ENCODE measurements at regions not wholly inside any gene's neighbourhood (a gene's known extent, or its start where the extent isn't known, plus 50 kb on each side); places are given as distances from the start of the nearest gene placed in this dataset.

DNA sequence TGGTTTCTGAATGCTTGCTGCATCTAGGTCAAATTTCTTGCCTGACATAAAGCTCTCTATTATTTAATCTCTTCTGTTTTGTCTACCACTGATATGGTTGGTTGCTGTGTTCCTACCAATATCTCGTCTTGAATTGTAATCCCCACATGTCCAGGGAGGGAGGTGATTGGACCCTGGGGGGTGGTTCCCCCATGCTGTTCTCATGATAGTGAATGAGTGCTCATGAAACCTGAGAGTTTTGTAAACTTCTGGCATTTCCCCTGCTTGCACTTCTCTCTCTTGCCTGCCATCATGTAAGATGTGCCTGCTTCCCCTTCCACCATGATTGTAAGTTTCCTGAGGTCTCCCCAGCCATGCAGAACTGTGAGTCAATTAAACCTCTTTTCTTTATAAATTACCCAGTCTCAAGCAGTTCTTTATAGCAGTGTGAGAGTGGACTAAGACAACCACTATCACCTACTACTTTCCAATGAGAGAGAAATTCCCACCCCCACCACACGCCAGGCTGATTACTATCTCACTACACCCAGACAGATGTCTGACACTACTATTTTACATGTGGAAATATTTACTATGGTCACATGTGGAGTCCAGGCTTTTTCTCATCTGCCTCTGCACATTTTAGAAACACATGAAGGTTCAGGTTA, 69.2 kb upstream of the ATP2B1 start:
- Histone ChIP-seq H3K4me1 (ENCODE audit: control insufficient read depth, low read depth, low read length) (no peaks in the 10 kb centered on the region), H3K4me2 (ENCODE audit: low read length) (no peak overlapping the region), H3K4me3 (ENCODE audit: low read length) (no peak overlapping the region), H4K5ac (ENCODE audit: low read length) (no peak overlapping the region), H2BK15ac (replicated peaks; ENCODE audit: low read depth) (no peak overlapping the region), H3K18ac (ENCODE audit: low read length) (no peak overlapping the region), H3K27me3 (ENCODE audit: insufficient read depth, low read length, poor library complexity) (no peaks in the 10 kb centered on the region), H3K36me3 (ENCODE audit: control insufficient read depth, insufficient read depth, low read length) (no peaks in the 10 kb centered on the region), H3K4ac (ENCODE audit: low read depth, low read length) (no peak overlapping the region), H2AK5ac (ENCODE audit: low read length) (no peak overlapping the region), H3K56ac (ENCODE audit: low read length) (no peak overlapping the region), H2BK5ac (ENCODE audit: low read length) (no peak overlapping the region), H3K27ac (ENCODE audit: low read depth, low read length) (no peak overlapping the region), H3K9ac (ENCODE audit: low read length) (no peak overlapping the region), H3K23ac (ENCODE audit: low read length) (no peak overlapping the region), H4K8ac (ENCODE audit: low read depth, low read length) (no peak overlapping the region), H3K79me1 (ENCODE audit: low read length) (no peaks in the 10 kb centered on the region), H3K79me2 (ENCODE audit: control insufficient read depth, insufficient read depth, low read length) (no peaks in the 10 kb centered on the region), H2BK120ac (ENCODE audit: low read depth, low read length) (no peak overlapping the region)
- DNase-seq = peak; percentile 67
- no CpG with 5 or more reads among the region's 2 CpGs for WGBS (ENCODE audit: extremely low coverage, insufficient coverage, low lambda C conversion rate)

- H2BK5ac ChIP-seq (ENCODE audit: low read length) = no peak overlapping the region
- no peak overlapping the region for H3K56ac ChIP-seq (ENCODE audit: low read length)
- no peak overlapping the region for H3K18ac ChIP-seq (ENCODE audit: low read length)
- no peak overlapping the region for H3K9ac ChIP-seq (ENCODE audit: low read length)
- no peak overlapping the region for H3K27ac ChIP-seq (ENCODE audit: low read depth, low read length)
- H2BK120ac ChIP-seq (ENCODE audit: low read depth, low read length) = no peak overlapping the region
- no peak overlapping the region for H3K4ac ChIP-seq (ENCODE audit: low read depth, low read length)
- no peak overlapping the region for H2BK15ac ChIP-seq (replicated peaks; ENCODE audit: low read depth)
- no peak overlapping the region for H2AK5ac ChIP-seq (ENCODE audit: low read length)
- WGBS (ENCODE audit: extremely low coverage, insufficient coverage, low lambda C conversion rate) = no CpG with 5 or more reads among the region's 3 CpGs
- H3K27me3 ChIP-seq (ENCODE audit: insufficient read depth, low read length, poor library complexity) = no peaks in the 10 kb centered on the region
- H3K79me1 ChIP-seq (ENCODE audit: low read length) = no peaks in the 10 kb centered on the region
- no peak overlapping the region for H3K4me3 ChIP-seq (ENCODE audit: low read length)
- no peaks in the 10 kb centered on the region for H3K79me2 ChIP-seq (ENCODE audit: control insufficient read depth, insufficient read depth, low read length)
- H3K4me1 ChIP-seq (ENCODE audit: control insufficient read depth, low read depth, low read length) = no peaks in the 10 kb centered on the region
- H3K36me3 ChIP-seq (ENCODE audit: control insufficient read depth, insufficient read depth, low read length) = no peaks in the 10 kb centered on the region
- H3K23ac ChIP-seq (ENCODE audit: low read length) = no peak overlapping the region
- no peak overlapping the region for H4K5ac ChIP-seq (ENCODE audit: low read length)
- H4K8ac ChIP-seq (ENCODE audit: low read depth, low read length) = no peak overlapping the region
- no peak for DNase-seq
- no peak overlapping the region for H3K4me2 ChIP-seq (ENCODE audit: low read length)
Measured at GRCh38 chr12:89775986-89776365, 67.3 kb upstream of the ATP2B1 start.

- Histone ChIP-seq H3K27ac (ENCODE audit: low read depth, low read length) (no peak overlapping the region), H2BK5ac (ENCODE audit: low read length) (no peak overlapping the region), H3K27me3 (ENCODE audit: insufficient read depth, low read length, poor library complexity) (no peaks in the 10 kb centered on the region), H4K5ac (ENCODE audit: low read length) (no peak overlapping the region), H2AK5ac (ENCODE audit: low read length) (no peak overlapping the region), H2BK15ac (replicated peaks; ENCODE audit: low read depth) (no peak overlapping the region), H3K4me1 (ENCODE audit: control insufficient read depth, low read depth, low read length) (no peaks in the 10 kb centered on the region), H3K9ac (ENCODE audit: low read length) (no peak overlapping the region), H3K23ac (ENCODE audit: low read length) (no peak overlapping the region), H3K56ac (ENCODE audit: low read length) (no peak overlapping the region), H3K79me2 (ENCODE audit: control insufficient read depth, insufficient read depth, low read length) (no peaks in the 10 kb centered on the region), H2BK120ac (ENCODE audit: low read depth, low read length) (no peak overlapping the region), H3K4me2 (ENCODE audit: low read length) (no peak overlapping the region), H3K79me1 (ENCODE audit: low read length) (no peaks in the 10 kb centered on the region), H3K4ac (ENCODE audit: low read depth, low read length) (no peak overlapping the region), H3K18ac (ENCODE audit: low read length) (no peak overlapping the region), H3K4me3 (ENCODE audit: low read length) (no peak overlapping the region), H4K8ac (ENCODE audit: low read depth, low read length) (no peak overlapping the region), H3K36me3 (ENCODE audit: control insufficient read depth, insufficient read depth, low read length) (no peaks in the 10 kb centered on the region)
- no CpG with 5 or more reads among the region's 6 CpGs for WGBS (ENCODE audit: extremely low coverage, insufficient coverage, low lambda C conversion rate)
- DNase-seq = no peak
Measured at GRCh38 chr12:89775063-89775985, 66.7 kb upstream of the ATP2B1 start.

DNA sequence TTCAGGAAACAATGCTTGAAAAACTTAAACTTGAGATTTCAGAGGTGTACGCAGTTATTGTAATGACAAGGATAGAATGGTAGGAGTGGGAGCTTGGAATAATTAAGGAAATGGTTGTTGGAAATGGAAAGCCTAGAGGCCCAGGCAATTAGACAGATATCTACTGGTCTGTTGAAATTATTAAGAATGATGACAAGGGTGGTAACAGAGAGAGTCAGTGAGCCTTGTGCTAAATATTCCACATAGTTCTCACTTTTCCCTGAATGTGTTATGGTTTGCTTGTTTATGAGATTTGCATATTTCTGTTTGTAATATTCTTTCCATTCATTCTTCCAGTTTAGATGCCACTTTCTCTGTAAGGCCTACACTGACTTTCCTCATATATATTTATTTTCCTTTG, 66.0 kb upstream of the ATP2B1 start:
- no peaks in the 10 kb centered on the region for H3K4me1 ChIP-seq (ENCODE audit: control insufficient read depth, low read depth, low read length)
- no peak overlapping the region for H3K27ac ChIP-seq (ENCODE audit: low read depth, low read length)
- no peak overlapping the region for H2AK5ac ChIP-seq (ENCODE audit: low read length)
- H2BK15ac ChIP-seq (replicated peaks; ENCODE audit: low read depth) = no peak overlapping the region
- no peak overlapping the region for H3K4ac ChIP-seq (ENCODE audit: low read depth, low read length)
- no peaks in the 10 kb centered on the region for H3K79me1 ChIP-seq (ENCODE audit: low read length)
- no peaks in the 10 kb centered on the region for H3K79me2 ChIP-seq (ENCODE audit: control insufficient read depth, insufficient read depth, low read length)
- no peak overlapping the region for H4K8ac ChIP-seq (ENCODE audit: low read depth, low read length)
- no peak overlapping the region for H2BK120ac ChIP-seq (ENCODE audit: low read depth, low read length)
- no peak overlapping the region for H3K56ac ChIP-seq (ENCODE audit: low read length)
- no peak overlapping the region for H3K4me2 ChIP-seq (ENCODE audit: low read length)
- no peak overlapping the region for H3K18ac ChIP-seq (ENCODE audit: low read length)
- H3K4me3 ChIP-seq (ENCODE audit: low read length) = no peak overlapping the region
- no peak overlapping the region for H3K23ac ChIP-seq (ENCODE audit: low read length)
- no peak overlapping the region for H3K9ac ChIP-seq (ENCODE audit: low read length)
- no CpG with 5 or more reads among the region's 1 CpG for WGBS (ENCODE audit: extremely low coverage, insufficient coverage, low lambda C conversion rate)
- no peak overlapping the region for H4K5ac ChIP-seq (ENCODE audit: low read length)
- H3K36me3 ChIP-seq (ENCODE audit: control insufficient read depth, insufficient read depth, low read length) = no peaks in the 10 kb centered on the region
- DNase-seq = no peak
- no peaks in the 10 kb centered on the region for H3K27me3 ChIP-seq (ENCODE audit: insufficient read depth, low read length, poor library complexity)
- no peak overlapping the region for H2BK5ac ChIP-seq (ENCODE audit: low read length)

GRCh38 chr12:89770391-89770790, 61.8 kb upstream of the ATP2B1 start:
- H2BK5ac ChIP-seq (ENCODE audit: low read length) = no peak overlapping the region
- H3K27ac ChIP-seq (ENCODE audit: low read depth, low read length) = no peak overlapping the region
- H3K4ac ChIP-seq (ENCODE audit: low read depth, low read length) = no peak overlapping the region
- peak; percentile 44 for DNase-seq
- no peak overlapping the region for H2BK120ac ChIP-seq (ENCODE audit: low read depth, low read length)
- H4K8ac ChIP-seq (ENCODE audit: low read depth, low read length) = no peak overlapping the region
- H3K56ac ChIP-seq (ENCODE audit: low read length) = no peak overlapping the region
- H3K4me3 ChIP-seq (ENCODE audit: low read length) = no peak overlapping the region
- no peak overlapping the region for H2AK5ac ChIP-seq (ENCODE audit: low read length)
- H3K36me3 ChIP-seq (ENCODE audit: control insufficient read depth, insufficient read depth, low read length) = no peaks in the 10 kb centered on the region
- H2BK15ac ChIP-seq (replicated peaks; ENCODE audit: low read depth) = no peak overlapping the region
- H3K79me2 ChIP-seq (ENCODE audit: control insufficient read depth, insufficient read depth, low read length) = no peaks in the 10 kb centered on the region
- H4K5ac ChIP-seq (ENCODE audit: low read length) = no peak overlapping the region
- H3K79me1 ChIP-seq (ENCODE audit: low read length) = no peaks in the 10 kb centered on the region
- no peak overlapping the region for H3K23ac ChIP-seq (ENCODE audit: low read length)
- no peaks in the 10 kb centered on the region for H3K27me3 ChIP-seq (ENCODE audit: insufficient read depth, low read length, poor library complexity)
- no peak overlapping the region for H3K9ac ChIP-seq (ENCODE audit: low read length)
- no peak overlapping the region for H3K18ac ChIP-seq (ENCODE audit: low read length)
- no peak overlapping the region for H3K4me2 ChIP-seq (ENCODE audit: low read length)
- H3K4me1 ChIP-seq (ENCODE audit: control insufficient read depth, low read depth, low read length) = no peaks in the 10 kb centered on the region

Measured in mesendoderm (in vitro differentiated cells).